WTC11 (cell line): ENCODE measurements at regions not wholly inside any gene's neighbourhood (a gene's known extent, or its start where the extent isn't known, plus 50 kb on each side); places are given as distances from the start of the nearest gene placed in this dataset.

Experiments
- CREM ChIP-seq: sonication (generic); formaldehyde crosslinking; IDR thresholded peaks from 2 replicates; pipeline ENCODE4 v1.8.1; 2022; ENCODE audit warnings: mild to moderate bottlenecking, missing genetic modification reagents, moderate library complexity
- CTCF ChIP-seq: fragments of 200-600 bp; IDR thresholded peaks from 2 replicates; pipeline ENCODE4 v1.8.0; 2022; ENCODE audit warnings: antibody characterized with exemption
- FOXJ3 ChIP-seq: sonication (generic); formaldehyde crosslinking; IDR thresholded peaks from 2 replicates; pipeline ENCODE4 v1.9.0; 2021; ENCODE audit warnings: missing genetic modification reagents, mild to moderate bottlenecking, borderline replicate concordance
- FOXK1 ChIP-seq: sonication (generic); formaldehyde crosslinking; IDR thresholded peaks from 2 replicates; pipeline ENCODE4 v1.8.0; 2022; ENCODE audit warnings: mild to moderate bottlenecking, moderate library complexity, missing genetic modification reagents
- NR1H2 ChIP-seq: sonication (generic); formaldehyde crosslinking; IDR thresholded peaks from 2 replicates; pipeline ENCODE4 v1.9.0; 2021; ENCODE audit warnings: mild to moderate bottlenecking, moderate library complexity, missing genetic modification reagents
- ZNF317 ChIP-seq: sonication (generic); formaldehyde crosslinking; IDR thresholded peaks from 2 replicates; pipeline ENCODE4 v1.8.1; 2023; ENCODE audit warnings: low read depth, mild to moderate bottlenecking, moderate library complexity, missing genetic modification reagents, borderline replicate concordance
- TF ChIP-seq, protein P1 (sequence below): sonication (generic); formaldehyde crosslinking; IDR thresholded peaks from 2 replicates; pipeline ENCODE4 v1.8.1; 2023; ENCODE audit warnings: mild to moderate bottlenecking, missing genetic modification reagents, moderate library complexity

GRCh38 chrX:123060986-123061385, 123.1 kb upstream of the GRIA3 start:
- TF ChIP-seq ZNF317 (CRISPR knock-in tag) (no peak), CTCF (no peak), CREM (CRISPR knock-in tag) (no peak), FOXJ3 (CRISPR knock-in tag) (no peak), FOXK1 (CRISPR knock-in tag) (no peak), NR1H2 (no peak)
- TF ChIP-seq, protein P1, sequence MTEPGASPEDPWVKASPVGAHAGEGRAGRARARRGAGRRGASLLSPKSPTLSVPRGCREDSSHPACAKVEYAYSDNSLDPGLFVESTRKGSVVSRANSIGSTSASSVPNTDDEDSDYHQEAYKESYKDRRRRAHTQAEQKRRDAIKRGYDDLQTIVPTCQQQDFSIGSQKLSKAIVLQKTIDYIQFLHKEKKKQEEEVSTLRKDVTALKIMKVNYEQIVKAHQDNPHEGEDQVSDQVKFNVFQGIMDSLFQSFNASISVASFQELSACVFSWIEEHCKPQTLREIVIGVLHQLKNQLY (CRISPR knock-in tag), result no peak
